ENCODE measurements at regions not wholly inside any gene's neighbourhood (a gene's known extent, or its start where the extent isn't known, plus 50 kb on each side); places are given as distances from the start of the nearest gene placed in this dataset.

DNA sequence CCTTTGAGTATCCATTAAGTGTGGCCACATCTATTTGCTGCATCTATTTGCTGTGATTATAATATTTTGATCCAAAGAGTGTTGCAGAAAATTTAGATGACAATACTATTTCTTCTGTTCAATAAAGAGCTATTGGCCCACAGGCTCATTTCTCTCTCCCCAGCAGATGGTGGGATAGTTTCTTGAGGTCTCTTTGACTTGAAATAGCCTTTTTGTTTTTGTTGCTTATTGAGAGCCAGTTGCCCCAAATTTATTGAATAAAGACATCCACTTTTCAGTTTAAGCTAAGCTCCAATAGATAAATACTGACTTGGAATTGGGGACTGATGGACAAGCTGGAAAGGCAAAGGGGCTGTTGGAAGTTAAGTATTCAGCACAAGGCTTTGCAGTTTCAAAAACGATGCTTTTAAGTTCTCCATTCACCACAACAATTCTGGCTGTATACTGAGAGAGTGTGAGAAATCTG lies 290.1 kb upstream of the MPDZ start:
- TF ChIP-seq PATZ1 (CRISPR knock-in tag; IDR thresholded peaks at IDR 0.05; ENCODE audit: borderline replicate concordance) (no peak), ZNF70 (CRISPR knock-in tag; IDR thresholded peaks at IDR 0.05) (no peak), ZFP3 (CRISPR knock-in tag; IDR thresholded peaks at IDR 0.05) (no peak), ZNF565 (CRISPR knock-in tag; conservative IDR thresholded peaks at IDR 0.05; ENCODE audit: low read depth) (no peak), CSDC2 (CRISPR knock-in tag; IDR thresholded peaks at IDR 0.05) (no peak), OSR1 (CRISPR knock-in tag; IDR thresholded peaks at IDR 0.05) (no peak)
- TF ChIP-seq, protein P1, sequence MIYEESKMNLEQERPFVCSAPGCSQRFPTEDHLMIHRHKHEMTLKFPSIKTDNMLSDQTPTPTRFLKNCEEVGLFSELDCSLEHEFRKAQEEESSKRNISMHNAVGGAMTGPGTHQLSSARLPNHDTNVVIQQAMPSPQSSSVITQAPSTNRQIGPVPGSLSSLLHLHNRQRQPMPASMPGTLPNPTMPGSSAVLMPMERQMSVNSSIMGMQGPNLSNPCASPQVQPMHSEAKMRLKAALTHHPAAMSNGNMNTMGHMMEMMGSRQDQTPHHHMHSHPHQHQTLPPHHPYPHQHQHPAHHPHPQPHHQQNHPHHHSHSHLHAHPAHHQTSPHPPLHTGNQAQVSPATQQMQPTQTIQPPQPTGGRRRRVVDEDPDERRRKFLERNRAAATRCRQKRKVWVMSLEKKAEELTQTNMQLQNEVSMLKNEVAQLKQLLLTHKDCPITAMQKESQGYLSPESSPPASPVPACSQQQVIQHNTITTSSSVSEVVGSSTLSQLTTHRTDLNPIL (CRISPR knock-in tag; IDR thresholded peaks at IDR 0.05; ENCODE audit: low read depth) = no peak

Measured in SK-N-SH treated with all-trans-retinoic acid at 6 μM for 48 hours (cell line).